ENCODE measurements at regions not wholly inside any gene's neighbourhood (a gene's known extent, or its start where the extent isn't known, plus 50 kb on each side); places are given as distances from the start of the nearest gene placed in this dataset.

GRCh38 chr4:38266616-38267015 lies 306.4 kb downstream of the PTTG2 start:
- POLR2A ChIA-PET: no interaction called here
- H3K4me1 ChIP-seq (ENCODE audit: insufficient read depth, low read length, poor library complexity, severe bottlenecking): no peaks in the 10 kb centered on the region
- no peaks in the 10 kb centered on the region for H3K9me3 ChIP-seq (ENCODE audit: low read length)
- H2AFZ ChIP-seq (ENCODE audit: low read length): no peak overlapping the region
- H4K20me1 ChIP-seq (ENCODE audit: insufficient read depth, low read length): no peaks in the 10 kb centered on the region
- no TSS peak for BruUV-seq (replicated peaks)
- H3K4me3 ChIP-seq (ENCODE audit: low read depth, low read length, poor library complexity, severe bottlenecking): no peak overlapping the region
- H3K79me2 ChIP-seq (ENCODE audit: insufficient read depth, low read depth, low read length): no peaks in the 10 kb centered on the region
- CTCF ChIA-PET (ENCODE audit: unreplicated experiment): no interaction called here
- no peak overlapping the region for H3K4me2 ChIP-seq (ENCODE audit: low read length)
- H3K9me2 ChIP-seq (ENCODE audit: insufficient read depth, low read length): no peaks in the 10 kb centered on the region
- no peak for DNase-seq (ENCODE audit: low spot score)
- H3K36me3 ChIP-seq (ENCODE audit: insufficient read depth, low read length): no peaks in the 10 kb centered on the region
- no peak overlapping the region for H3K27ac ChIP-seq (ENCODE audit: low read depth, low read length, poor library complexity, severe bottlenecking)
- TF ChIP-seq EZH2phosphoT487 (IDR thresholded peaks at IDR 0.05; ENCODE audit: borderline replicate concordance, low read depth, low read length): no peak
- TF ChIP-seq CTCF (conservative IDR thresholded peaks at IDR 0.05; ENCODE audit: low read length): no peak
- intact Hi-C loops (cut with micrococcal nuclease; ENCODE audit: unreplicated experiment): no loop called here

GRCh38 chr4:38268108-38268820 lies 308.1 kb downstream of the PTTG2 start:
- H3K4me2 ChIP-seq (ENCODE audit: low read length): no peak overlapping the region
- H3K36me3 ChIP-seq (ENCODE audit: insufficient read depth, low read length): no peaks in the 10 kb centered on the region
- BruUV-seq (replicated peaks): no TSS peak
- TF ChIP-seq EZH2phosphoT487 (IDR thresholded peaks at IDR 0.05; ENCODE audit: borderline replicate concordance, low read depth, low read length): no peak
- no peaks in the 10 kb centered on the region for H3K79me2 ChIP-seq (ENCODE audit: insufficient read depth, low read depth, low read length)
- DNase-seq (ENCODE audit: low spot score): no peak
- no peaks in the 10 kb centered on the region for H3K4me1 ChIP-seq (ENCODE audit: insufficient read depth, low read length, poor library complexity, severe bottlenecking)
- H3K4me3 ChIP-seq (ENCODE audit: low read depth, low read length, poor library complexity, severe bottlenecking): no peak overlapping the region
- POLR2A ChIA-PET: no interaction called here
- no peaks in the 10 kb centered on the region for H3K9me2 ChIP-seq (ENCODE audit: insufficient read depth, low read length)
- no peak overlapping the region for H2AFZ ChIP-seq (ENCODE audit: low read length)
- H3K27ac ChIP-seq (ENCODE audit: low read depth, low read length, poor library complexity, severe bottlenecking): no peak overlapping the region
- CTCF ChIA-PET (ENCODE audit: unreplicated experiment): no interaction called here
- intact Hi-C loops (cut with micrococcal nuclease; ENCODE audit: unreplicated experiment): no loop called here
- H4K20me1 ChIP-seq (ENCODE audit: insufficient read depth, low read length): no peaks in the 10 kb centered on the region
- H3K9me3 ChIP-seq (ENCODE audit: low read length): no peaks in the 10 kb centered on the region

GRCh38 chr4:38268837-38269236 lies 308.6 kb downstream of the PTTG2 start:
- H3K27ac ChIP-seq (ENCODE audit: low read depth, low read length, poor library complexity, severe bottlenecking): no peak overlapping the region
- H3K4me3 ChIP-seq (ENCODE audit: low read depth, low read length, poor library complexity, severe bottlenecking): no peak overlapping the region
- no peaks in the 10 kb centered on the region for H3K4me1 ChIP-seq (ENCODE audit: insufficient read depth, low read length, poor library complexity, severe bottlenecking)
- H3K4me2 ChIP-seq (ENCODE audit: low read length): no peak overlapping the region
- BruUV-seq (replicated peaks): no TSS peak
- DNase-seq (ENCODE audit: low spot score): no peak
- no peaks in the 10 kb centered on the region for H4K20me1 ChIP-seq (ENCODE audit: insufficient read depth, low read length)
- POLR2A ChIA-PET: no interaction called here
- intact Hi-C loops (cut with micrococcal nuclease; ENCODE audit: unreplicated experiment): no loop called here
- no peaks in the 10 kb centered on the region for H3K9me3 ChIP-seq (ENCODE audit: low read length)
- no peak for TF ChIP-seq EZH2phosphoT487 (IDR thresholded peaks at IDR 0.05; ENCODE audit: borderline replicate concordance, low read depth, low read length)
- TF ChIP-seq CTCF (conservative IDR thresholded peaks at IDR 0.05; ENCODE audit: low read length): no peak
- CTCF ChIA-PET (ENCODE audit: unreplicated experiment): no interaction called here
- no peaks in the 10 kb centered on the region for H3K79me2 ChIP-seq (ENCODE audit: insufficient read depth, low read depth, low read length)
- H3K9me2 ChIP-seq (ENCODE audit: insufficient read depth, low read length): no peaks in the 10 kb centered on the region
- no peak overlapping the region for H2AFZ ChIP-seq (ENCODE audit: low read length)
- H3K36me3 ChIP-seq (ENCODE audit: insufficient read depth, low read length): no peaks in the 10 kb centered on the region

All from OCI-LY7 (cell line).